ENCODE measurements at regions not wholly inside any gene's neighbourhood (a gene's known extent, or its start where the extent isn't known, plus 50 kb on each side); places are given as distances from the start of the nearest gene placed in this dataset.

DNA sequence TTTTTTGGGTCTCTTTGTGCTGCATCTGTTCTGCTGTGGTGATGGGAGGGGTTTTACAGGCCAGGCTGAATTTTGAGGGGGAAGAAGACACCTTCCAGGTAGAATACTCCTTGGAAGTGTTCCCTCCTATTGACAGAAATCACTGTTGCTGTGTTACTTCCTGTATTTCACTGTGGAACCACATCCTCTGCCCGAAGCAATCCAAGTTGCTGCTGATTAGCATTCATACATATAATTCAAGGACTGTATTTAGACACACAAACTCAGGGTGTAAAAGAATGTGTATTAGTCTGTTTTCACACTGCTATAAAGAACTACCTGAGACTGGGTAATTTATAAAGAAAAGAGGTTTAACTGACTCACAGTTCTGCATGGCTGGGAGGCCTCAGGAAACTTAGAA lies 50.6 kb upstream of the TMEM244 start:
- DNase-seq = no peak

Measured in activated CD4-positive, alpha-beta T cell treated with anti-CD3 and anti-CD28 coated beads, Interleukin-2, amount 50 U/mL, for 16 hours (primary cell).